MM.1S (cell line): ENCODE measurements at regions not wholly inside any gene's neighbourhood (a gene's known extent, or its start where the extent isn't known, plus 50 kb on each side); places are given as distances from the start of the nearest gene placed in this dataset.

Source experiments
- DNase-seq: peaks from one replicate; pipeline ENCODE4 v3.0.0-alpha.2; 2015
- H2AFZ ChIP-seq: fragments of 300-600 bp; sonication (generic); 2 replicates; pipeline ENCODE4 v1.6.0; 2016; ENCODE audit warnings: antibody characterized with exemption, low read length
- H3F3A ChIP-seq: fragments of 300-600 bp; sonication (generic); 2 replicates; pipeline ENCODE4 v1.6.1; 2016; ENCODE audit warnings: mild to moderate bottlenecking, antibody characterized with exemption, low read length, moderate library complexity, mixed read lengths; ENCODE audit not compliant: insufficient read depth
- H3K27ac ChIP-seq: fragments of 300-600 bp; sonication (generic); 2 replicates; pipeline ENCODE4 v1.5.1; 2016; ENCODE audit warnings: mild to moderate bottlenecking, low read length
- H3K27me3 ChIP-seq: fragments of 300-600 bp; sonication (generic); replicated peaks from 2 replicates; pipeline ENCODE4 v1.6.0; 2016; ENCODE audit warnings: low read length; ENCODE audit not compliant: insufficient read depth
- H3K36me3 ChIP-seq: fragments of 300-600 bp; sonication (generic); replicated peaks from 2 replicates; pipeline ENCODE4 v1.6.1; 2016; ENCODE audit warnings: mild to moderate bottlenecking, low read length, mixed read lengths; ENCODE audit not compliant: insufficient read depth
- H3K4me1 ChIP-seq: fragments of 300-600 bp; sonication (generic); 2 replicates; pipeline ENCODE4 v1.6.1; 2016; ENCODE audit warnings: low read length, mixed read lengths
- H3K4me2 ChIP-seq: fragments of 300-600 bp; sonication (generic); 2 replicates; pipeline ENCODE4 v1.6.0; 2016; ENCODE audit warnings: low read depth, low read length
- H3K4me3 ChIP-seq: fragments of 300-600 bp; sonication (generic); 2 replicates; pipeline ENCODE4 v1.5.1; 2016; ENCODE audit warnings: low read length, mixed read lengths
- H3K79me2 ChIP-seq: fragments of 300-600 bp; sonication (generic); 2 replicates; pipeline ENCODE4 v1.6.1; 2016; ENCODE audit warnings: mixed run types, low read length, mixed read lengths
- H3K9ac ChIP-seq: fragments of 300-600 bp; sonication (generic); 2 replicates; pipeline ENCODE4 v1.6.1; 2016; ENCODE audit warnings: low read length, mixed read lengths
- H3K9me2 ChIP-seq: fragments of 300-600 bp; sonication (generic); replicated peaks from 2 replicates; pipeline ENCODE4 v1.6.1; 2016; ENCODE audit warnings: mild to moderate bottlenecking, low read length, mixed read lengths; ENCODE audit not compliant: insufficient read depth
- H3K9me3 ChIP-seq: fragments of 300-600 bp; sonication (generic); replicated peaks from 2 replicates; pipeline ENCODE4 v1.6.1; 2016; ENCODE audit warnings: mild to moderate bottlenecking, low read length, mixed read lengths; ENCODE audit not compliant: insufficient read depth
- H4K20me1 ChIP-seq: fragments of 300-600 bp; sonication (generic); 2 replicates; pipeline ENCODE4 v1.6.1; 2016; ENCODE audit warnings: mild to moderate bottlenecking, low read length, moderate library complexity, mixed read lengths; ENCODE audit not compliant: insufficient read depth
- EZH2 ChIP-seq: fragments of 300-600 bp; sonication (generic); optimal IDR thresholded peaks from 2 replicates; pipeline ENCODE3; 2017; ENCODE audit warnings: low read depth, mild to moderate bottlenecking, antibody characterized with exemption, low read length, mixed read lengths
- EZH2phosphoT487 ChIP-seq: fragments of 300-600 bp; sonication (generic); IDR thresholded peaks from 2 replicates; pipeline ENCODE4 v1.6.1; 2018; ENCODE audit warnings: antibody characterized with exemption, low read length
- TF ChIP-seq, protein P1 (sequence below): fragments of 300-600 bp; sonication (generic); IDR thresholded peaks from 2 replicates; pipeline ENCODE4 v1.5.1; 2016; ENCODE audit warnings: antibody characterized with exemption, low read length, mixed read lengths

DNA sequence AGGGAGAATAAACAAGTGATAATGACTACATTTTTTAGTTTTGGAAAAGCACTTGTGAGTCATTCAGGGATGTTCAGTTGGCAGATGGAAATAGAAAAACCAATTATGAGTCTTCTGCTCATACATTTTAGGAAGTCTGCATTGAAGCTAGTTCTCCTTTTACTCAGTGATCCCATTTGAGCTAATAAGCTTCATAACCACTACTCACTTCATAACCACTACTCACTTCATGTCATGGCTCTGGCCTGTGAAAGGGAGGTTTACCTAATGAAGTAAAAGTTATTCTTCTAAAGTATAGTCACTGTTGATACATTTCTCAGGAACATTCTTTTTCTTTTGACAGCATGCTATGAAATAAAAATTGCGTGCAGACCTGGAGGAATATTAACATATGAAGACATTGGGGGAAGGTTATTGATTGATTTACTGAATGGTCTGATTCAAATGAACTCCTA is 948.7 kb downstream of the TSN start:
- no peak for TF ChIP-seq EZH2
- no peak overlapping the region for H2AFZ ChIP-seq
- no peaks in the 10 kb centered on the region for H3K27me3 ChIP-seq
- H3F3A ChIP-seq, result no peaks in the 10 kb centered on the region
- no peak for DNase-seq
- no peaks in the 10 kb centered on the region for H3K9me3 ChIP-seq
- no peaks in the 10 kb centered on the region for H3K9me2 ChIP-seq
- H3K4me2 ChIP-seq, result no peak overlapping the region
- H3K4me1 ChIP-seq, result no peaks in the 10 kb centered on the region
- H3K9ac ChIP-seq, result no peak overlapping the region
- no peaks in the 10 kb centered on the region for H3K79me2 ChIP-seq
- H3K27ac ChIP-seq, result no peak overlapping the region
- no peaks in the 10 kb centered on the region for H4K20me1 ChIP-seq
- H3K4me3 ChIP-seq, result no peak overlapping the region
- no peaks in the 10 kb centered on the region for H3K36me3 ChIP-seq

DNA sequence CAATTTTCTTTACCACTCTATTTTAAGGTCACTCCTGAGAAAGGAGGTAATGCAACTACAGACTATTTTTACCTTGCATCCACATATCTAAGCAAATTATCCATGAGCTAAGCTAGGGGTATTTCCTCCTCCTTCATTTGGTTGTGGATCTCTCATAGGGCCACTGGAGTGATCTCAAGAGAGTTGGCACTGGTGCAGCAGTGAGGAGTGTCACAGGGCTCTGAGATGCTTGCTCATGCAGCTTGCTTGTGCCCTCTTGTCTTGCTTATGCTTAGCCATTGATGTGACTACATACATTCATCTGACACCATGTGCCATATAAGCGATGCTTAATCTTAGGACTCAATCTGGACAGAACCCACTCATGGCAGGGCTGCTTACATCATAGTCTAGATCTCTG is 950.3 kb downstream of the TSN start:
- TF ChIP-seq EZH2 (no peak), EZH2phosphoT487 (no peak)
- TF ChIP-seq, protein P1, sequence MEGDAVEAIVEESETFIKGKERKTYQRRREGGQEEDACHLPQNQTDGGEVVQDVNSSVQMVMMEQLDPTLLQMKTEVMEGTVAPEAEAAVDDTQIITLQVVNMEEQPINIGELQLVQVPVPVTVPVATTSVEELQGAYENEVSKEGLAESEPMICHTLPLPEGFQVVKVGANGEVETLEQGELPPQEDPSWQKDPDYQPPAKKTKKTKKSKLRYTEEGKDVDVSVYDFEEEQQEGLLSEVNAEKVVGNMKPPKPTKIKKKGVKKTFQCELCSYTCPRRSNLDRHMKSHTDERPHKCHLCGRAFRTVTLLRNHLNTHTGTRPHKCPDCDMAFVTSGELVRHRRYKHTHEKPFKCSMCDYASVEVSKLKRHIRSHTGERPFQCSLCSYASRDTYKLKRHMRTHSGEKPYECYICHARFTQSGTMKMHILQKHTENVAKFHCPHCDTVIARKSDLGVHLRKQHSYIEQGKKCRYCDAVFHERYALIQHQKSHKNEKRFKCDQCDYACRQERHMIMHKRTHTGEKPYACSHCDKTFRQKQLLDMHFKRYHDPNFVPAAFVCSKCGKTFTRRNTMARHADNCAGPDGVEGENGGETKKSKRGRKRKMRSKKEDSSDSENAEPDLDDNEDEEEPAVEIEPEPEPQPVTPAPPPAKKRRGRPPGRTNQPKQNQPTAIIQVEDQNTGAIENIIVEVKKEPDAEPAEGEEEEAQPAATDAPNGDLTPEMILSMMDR, result no peak
- no peaks in the 10 kb centered on the region for H3K27me3 ChIP-seq
- H3K36me3 ChIP-seq, result no peaks in the 10 kb centered on the region
- H3K9ac ChIP-seq, result no peak overlapping the region
- H3K27ac ChIP-seq, result no peak overlapping the region
- H4K20me1 ChIP-seq, result no peaks in the 10 kb centered on the region
- H3K79me2 ChIP-seq, result no peaks in the 10 kb centered on the region
- H3K4me3 ChIP-seq, result no peak overlapping the region
- H3F3A ChIP-seq, result no peaks in the 10 kb centered on the region
- H3K4me1 ChIP-seq, result no peaks in the 10 kb centered on the region
- no peaks in the 10 kb centered on the region for H3K9me2 ChIP-seq
- no peaks in the 10 kb centered on the region for H3K9me3 ChIP-seq
- no peak overlapping the region for H2AFZ ChIP-seq
- DNase-seq, result no peak
- no peak overlapping the region for H3K4me2 ChIP-seq

DNA sequence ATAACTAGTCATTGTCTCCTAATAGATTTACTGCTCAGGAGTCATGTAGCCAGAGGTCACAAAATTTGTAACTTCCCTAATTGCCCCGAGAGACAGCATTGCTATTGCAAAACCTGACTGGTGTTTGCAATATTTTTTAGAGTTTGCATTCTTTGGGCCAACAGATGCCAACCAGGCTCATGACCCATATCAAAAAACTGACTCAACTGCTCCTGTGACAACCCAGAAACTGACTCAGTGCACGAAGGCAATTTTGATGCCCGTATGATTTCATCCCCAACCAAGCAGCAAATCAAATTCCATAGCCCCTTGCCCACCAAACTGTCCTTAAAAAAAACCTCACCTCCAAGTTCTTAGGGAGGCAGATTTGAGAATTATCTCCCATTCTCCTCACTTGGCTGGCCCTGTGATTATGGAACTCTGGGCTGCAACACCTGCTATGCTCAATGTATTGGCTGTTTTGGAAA is 951.3 kb downstream of the TSN start:
- Histone ChIP-seq H3K4me1 (no peaks in the 10 kb centered on the region), H3K9me2 (no peaks in the 10 kb centered on the region), H3K4me3 (no peak overlapping the region), H3K4me2 (no peak overlapping the region), H3K9ac (no peak overlapping the region), H3K27ac (no peak overlapping the region), H4K20me1 (no peaks in the 10 kb centered on the region), H3K9me3 (no peaks in the 10 kb centered on the region), H3K36me3 (no peaks in the 10 kb centered on the region), H2AFZ (no peak overlapping the region), H3K27me3 (no peaks in the 10 kb centered on the region), H3F3A (no peaks in the 10 kb centered on the region), H3K79me2 (no peaks in the 10 kb centered on the region)
- no peak for DNase-seq
- TF ChIP-seq EZH2phosphoT487 (no peak), EZH2 (no peak)
- TF ChIP-seq, protein P1, result no peak

DNA sequence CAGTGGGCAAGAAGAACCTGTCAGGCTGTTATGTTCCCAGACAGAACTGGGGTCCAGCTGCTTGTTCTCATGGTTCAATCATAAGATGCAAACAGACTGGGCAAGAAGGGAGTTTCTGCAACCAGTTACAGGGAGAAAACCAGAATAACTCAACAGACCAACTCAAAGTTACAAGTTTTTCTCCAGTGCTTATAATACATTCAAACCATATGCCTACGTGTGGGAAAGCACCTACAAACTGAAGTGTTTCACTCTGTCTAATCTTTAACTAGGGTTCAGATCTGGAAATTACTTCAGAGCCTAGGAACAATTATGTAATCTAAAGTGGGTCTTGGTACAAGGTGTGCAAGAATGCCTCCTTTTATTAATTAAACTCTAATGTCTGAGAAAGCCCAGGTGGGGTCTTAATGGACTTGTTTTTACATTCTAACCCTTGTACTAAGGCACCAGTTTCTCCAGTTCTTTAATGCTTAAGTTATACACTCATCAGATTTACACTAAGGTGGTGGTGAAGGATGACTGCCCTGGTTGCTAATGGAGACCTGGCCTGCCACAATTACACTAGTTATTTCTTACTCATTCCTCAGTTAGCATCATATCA is 951.9 kb downstream of the TSN start:
- Histone ChIP-seq H3K4me2 (no peak overlapping the region), H3K9me2 (no peaks in the 10 kb centered on the region), H3K9ac (no peak overlapping the region), H3K4me3 (no peak overlapping the region), H2AFZ (no peak overlapping the region), H3F3A (no peaks in the 10 kb centered on the region), H3K4me1 (no peaks in the 10 kb centered on the region), H3K27ac (no peak overlapping the region), H4K20me1 (no peaks in the 10 kb centered on the region), H3K9me3 (no peaks in the 10 kb centered on the region), H3K27me3 (no peaks in the 10 kb centered on the region), H3K79me2 (no peaks in the 10 kb centered on the region), H3K36me3 (no peaks in the 10 kb centered on the region)
- TF ChIP-seq, protein P1, result no peak
- TF ChIP-seq EZH2phosphoT487 (no peak), EZH2 (no peak)
- DNase-seq, result no peak
